Activated B cell treated with CpG ODN at 0.5 μM for 24 hours (primary cell): ENCODE measurements at regions not wholly inside any gene's neighbourhood (a gene's known extent, or its start where the extent isn't known, plus 50 kb on each side); places are given as distances from the start of the nearest gene placed in this dataset.

Experiments
- ATAC-seq: fragments of 200-7000 bp; cut with Tn5 transposase; one replicate; pipeline ENCODE4 v1.10.0; 2021; ENCODE audit warnings: low read depth, mild to moderate bottlenecking, moderate library complexity
- CTCF ChIA-PET: fragments of 350-600 bp; sonication (Branson Sonifier 250); formaldehyde crosslinking; loops from one replicate; lab custom pipeline; 2021; ENCODE audit warnings: antibody characterized with exemption; lab: Charles Lee
- POLR2A ChIA-PET: fragments of 350-600 bp; sonication (Branson Sonifier 250); formaldehyde crosslinking; loops from one replicate; lab custom pipeline; 2021; ENCODE audit warnings: antibody characterized with exemption; lab: Charles Lee
- DNase-seq: peaks from one replicate; pipeline ENCODE4 v3.0.0; 2022
- H3K27ac Mint-ChIP-seq: one replicate; pipeline ENCODE4 v1.8.0; 2020; ENCODE audit warnings: mixed read lengths
- H3K27me3 Mint-ChIP-seq: one replicate; pipeline ENCODE4 v1.8.0; 2021; ENCODE audit warnings: mixed read lengths
- H3K36me3 Mint-ChIP-seq: one replicate; pipeline ENCODE4 v1.8.0; 2021; ENCODE audit warnings: low read depth, mixed read lengths
- H3K4me1 Mint-ChIP-seq: one replicate; pipeline ENCODE4 v1.8.0; 2021; ENCODE audit warnings: mixed read lengths
- H3K4me3 Mint-ChIP-seq: one replicate; pipeline ENCODE4 v1.8.0; 2020; ENCODE audit warnings: mild to moderate bottlenecking, mixed read lengths
- H3K9me3 Mint-ChIP-seq: one replicate; pipeline ENCODE4 v1.8.0; 2020; ENCODE audit warnings: mixed read lengths
- CTCF ChIP-seq: fragments of 200-600 bp; IDR thresholded peaks from one replicate; pipeline ENCODE4 v1.8.0; 2022; ENCODE audit warnings: antibody characterized with exemption, mild to moderate bottlenecking
- intact Hi-C: fragments of 100-400 bp; cut with micrococcal nuclease; formaldehyde crosslinking; loops from one replicate; pipeline ENCODE4 v1.15.1; 2024

- ChIA-PET CTCF (no interaction called here), POLR2A (no interaction called here)
- Mint-ChIP-seq H3K9me3 (no peaks in the 10 kb centered on the region), H3K27me3 (no peaks in the 10 kb centered on the region), H3K27ac (no peak overlapping the region), H3K4me3 (no peak overlapping the region), H3K4me1 (peaks cover 2% of the 10 kb centered on the region), H3K36me3 (no peaks in the 10 kb centered on the region)
- intact Hi-C loops: no loop called here
- ATAC-seq (no peak), DNase-seq (no peak)
- TF ChIP-seq CTCF: no peak
These were observed 215.5 kb upstream of the RORB start for GRCh38 chr9:74281674-74282073.

GRCh38 chr9:74282526-74283253 is 214.4 kb upstream of the RORB start:
- ATAC-seq: no peak
- H3K36me3 Mint-ChIP-seq: no peaks in the 10 kb centered on the region
- TF ChIP-seq CTCF: no peak
- POLR2A ChIA-PET: no interaction called here
- no peaks in the 10 kb centered on the region for H3K27me3 Mint-ChIP-seq
- no peak overlapping the region for H3K27ac Mint-ChIP-seq
- DNase-seq: no peak
- CTCF ChIA-PET: no interaction called here
- H3K9me3 Mint-ChIP-seq: no peaks in the 10 kb centered on the region
- no peaks in the 10 kb centered on the region for H3K4me1 Mint-ChIP-seq
- intact Hi-C loops: no loop called here
- H3K4me3 Mint-ChIP-seq: no peak overlapping the region

- Mint-ChIP-seq H3K4me1 (no peaks in the 10 kb centered on the region), H3K27ac (no peak overlapping the region), H3K9me3 (no peaks in the 10 kb centered on the region), H3K27me3 (no peaks in the 10 kb centered on the region), H3K36me3 (no peaks in the 10 kb centered on the region), H3K4me3 (no peak overlapping the region)
- POLR2A ChIA-PET: no interaction called here
- intact Hi-C loops: no loop called here
- ATAC-seq (no peak), DNase-seq (no peak)
- CTCF ChIA-PET: no interaction called here
- TF ChIP-seq CTCF: no peak
These were observed 212.3 kb upstream of the RORB start for GRCh38 chr9:74284581-74285450.

- Mint-ChIP-seq H3K36me3 (no peaks in the 10 kb centered on the region), H3K9me3 (no peaks in the 10 kb centered on the region), H3K27ac (no peak overlapping the region), H3K4me1 (no peaks in the 10 kb centered on the region), H3K4me3 (no peak overlapping the region), H3K27me3 (no peaks in the 10 kb centered on the region)
- POLR2A ChIA-PET: no interaction called here
- no peak for TF ChIP-seq CTCF
- no peak for DNase-seq
- intact Hi-C loops: no loop called here
- ATAC-seq: no peak
- CTCF ChIA-PET: no interaction called here
These were observed 203.7 kb upstream of the RORB start for GRCh38 chr9:74293479-74293878.

DNA sequence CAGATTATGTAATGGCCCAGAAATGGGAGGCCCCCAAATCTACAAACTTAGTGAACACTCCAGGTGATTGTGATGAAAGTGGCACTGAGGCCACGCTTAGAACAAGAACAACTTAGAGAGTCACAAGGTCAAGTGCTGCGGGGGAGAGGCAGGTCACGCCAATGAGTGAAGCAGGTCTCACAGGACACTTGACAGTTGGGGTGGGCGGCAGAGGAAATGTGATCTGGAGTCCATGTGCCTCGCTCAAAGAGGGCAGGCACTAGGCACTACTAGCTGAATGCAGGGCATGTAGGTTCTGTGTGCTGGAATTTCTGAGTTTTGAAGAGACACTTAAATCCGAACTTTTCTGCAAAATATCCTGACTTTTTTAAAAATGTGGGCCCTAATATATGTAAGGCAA is 193.2 kb upstream of the RORB start:
- intact Hi-C loops: no loop called here
- TF ChIP-seq CTCF: no peak
- POLR2A ChIA-PET: no interaction called here

More for the DNA sequence above, 193.2 kb upstream of the RORB start:
- DNase-seq (no peak), ATAC-seq (no peak)
- Mint-ChIP-seq H3K27ac (no peak overlapping the region), H3K9me3 (no peaks in the 10 kb centered on the region), H3K36me3 (no peaks in the 10 kb centered on the region), H3K4me3 (no peak overlapping the region), H3K4me1 (no peaks in the 10 kb centered on the region), H3K27me3 (no peaks in the 10 kb centered on the region)
- CTCF ChIA-PET: no interaction called here
